Endothelial cell (in vitro differentiated cells): ENCODE measurements at regions not wholly inside any gene's neighbourhood (a gene's known extent, or its start where the extent isn't known, plus 50 kb on each side); places are given as distances from the start of the nearest gene placed in this dataset.

Experiments
- DNase-seq: peaks from one replicate; pipeline ENCODE4 v3.0.0; 2021; ENCODE audit warnings: low spot score
- H3K27ac Mint-ChIP-seq: one replicate; pipeline ENCODE4 v1.8.0; 2021; ENCODE audit warnings: mixed read lengths, inconsistent platforms; ENCODE audit not compliant: unreplicated experiment
- H3K27me3 Mint-ChIP-seq: one replicate; pipeline ENCODE4 v1.8.0; 2021; ENCODE audit warnings: mild to moderate bottlenecking, moderate library complexity, mixed read lengths, inconsistent platforms; ENCODE audit not compliant: unreplicated experiment
- H3K36me3 Mint-ChIP-seq: one replicate; pipeline ENCODE4 v1.8.0; 2021; ENCODE audit warnings: mild to moderate bottlenecking, low read depth, mixed read lengths, inconsistent platforms; ENCODE audit not compliant: unreplicated experiment
- H3K4me1 Mint-ChIP-seq: one replicate; pipeline ENCODE4 v1.8.0; 2021; ENCODE audit warnings: mild to moderate bottlenecking, mixed read lengths, inconsistent platforms; ENCODE audit not compliant: unreplicated experiment
- H3K4me3 Mint-ChIP-seq: one replicate; pipeline ENCODE4 v1.8.0; 2021; ENCODE audit warnings: mild to moderate bottlenecking, mixed read lengths, inconsistent platforms; ENCODE audit not compliant: unreplicated experiment
- H3K9me3 Mint-ChIP-seq: one replicate; pipeline ENCODE4 v1.8.0; 2021; ENCODE audit warnings: mixed read lengths, inconsistent platforms; ENCODE audit not compliant: unreplicated experiment
- CTCF ChIP-seq: fragments of 200-600 bp; sonication (generic); IDR thresholded peaks from one replicate; pipeline ENCODE4 v1.5.0; 2021; ENCODE audit warnings: antibody characterized with exemption; ENCODE audit not compliant: unreplicated experiment

GRCh38 chr6:102298051-102298450, 904.5 kb downstream of the GRIK2 start:
- no peak for DNase-seq
- Mint-ChIP-seq H3K27ac (no peak overlapping the region), H3K4me3 (no peak overlapping the region), H3K9me3 (no peaks in the 10 kb centered on the region), H3K27me3 (peaks cover 1% of the 10 kb centered on the region), H3K4me1 (no peaks in the 10 kb centered on the region), H3K36me3 (no peaks in the 10 kb centered on the region)
- no peak for TF ChIP-seq CTCF
